Sciatic nerve (tissue), 2 donors: ENCODE measurements at regions not wholly inside any gene's neighbourhood (a gene's known extent, or its start where the extent isn't known, plus 50 kb on each side); places are given as distances from the start of the nearest gene placed in this dataset.
"Not testable (repeated sequence)": the region's sequence is repeated elsewhere in the genome, so short reads cannot be mapped to it uniquely, and the experiment has no call there.

Source experiments
- ATAC-seq: fragments of 200-7000 bp; cut with Tn5 transposase; one replicate; pipeline ENCODE4 v1.9.1; 2020; ENCODE audit warnings: mild to moderate bottlenecking, moderate library complexity
- DNase-seq: peaks from one replicate; pipeline ENCODE4 v3.0.0-alpha.2; 2020; ENCODE audit warnings: low spot score
- intact Hi-C: fragments of 100-400 bp; cut with DNase I; formaldehyde crosslinking; loops from one replicate; pipeline ENCODE4 v1.14.2; 2022
- donor health status: DM: no; HTN: no; CAD: no.
- donor health status: DM: no; HTN: no; CAD: no.

DNA sequence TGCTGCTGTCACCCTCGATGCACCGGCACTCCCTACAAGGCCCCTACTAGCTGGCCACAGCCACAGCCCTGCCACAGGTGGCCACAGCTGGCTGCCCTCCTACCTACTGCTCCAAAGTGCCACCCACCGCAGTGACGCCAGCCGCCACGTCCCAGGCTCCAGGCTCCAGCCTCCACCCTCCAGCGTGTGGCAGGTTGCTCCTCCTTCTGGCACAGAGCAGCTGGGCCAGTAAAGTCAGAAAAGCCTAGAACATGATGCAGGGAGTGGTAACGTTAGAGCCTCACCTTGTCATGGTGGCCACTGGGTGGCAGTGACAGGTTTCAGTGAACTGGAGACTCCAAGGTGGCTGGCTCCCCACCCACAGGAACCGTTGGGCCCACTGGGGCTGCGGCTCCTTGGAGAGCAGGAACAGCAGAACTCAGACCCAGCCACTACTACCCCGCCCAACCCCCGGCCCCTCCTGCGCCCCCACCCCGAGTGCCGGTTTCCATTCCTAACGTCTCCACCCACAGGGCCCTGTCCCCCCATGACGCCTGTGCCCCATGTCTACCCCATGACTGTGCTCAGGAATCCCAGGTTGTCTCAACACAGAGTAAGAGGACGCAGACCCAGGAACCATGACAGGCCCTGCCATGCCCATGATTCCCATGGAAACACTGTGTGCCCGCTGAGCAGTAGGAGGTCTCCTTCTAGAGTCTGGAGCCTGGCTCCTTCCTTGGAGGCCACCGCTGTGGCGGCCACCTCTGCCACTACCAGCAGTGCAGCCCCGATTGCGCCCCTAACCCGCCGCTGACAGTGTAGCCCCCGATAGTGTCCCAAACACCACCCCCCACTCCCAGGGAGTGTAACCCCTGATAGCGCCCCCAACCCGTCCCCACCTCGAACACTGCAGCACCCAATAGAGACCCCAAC, 52.3 kb upstream of the ZNF33B start:
- peak; percentile 26 for ATAC-seq
- DNase-seq: no peak
- intact Hi-C loops: no loop called here

DNA sequence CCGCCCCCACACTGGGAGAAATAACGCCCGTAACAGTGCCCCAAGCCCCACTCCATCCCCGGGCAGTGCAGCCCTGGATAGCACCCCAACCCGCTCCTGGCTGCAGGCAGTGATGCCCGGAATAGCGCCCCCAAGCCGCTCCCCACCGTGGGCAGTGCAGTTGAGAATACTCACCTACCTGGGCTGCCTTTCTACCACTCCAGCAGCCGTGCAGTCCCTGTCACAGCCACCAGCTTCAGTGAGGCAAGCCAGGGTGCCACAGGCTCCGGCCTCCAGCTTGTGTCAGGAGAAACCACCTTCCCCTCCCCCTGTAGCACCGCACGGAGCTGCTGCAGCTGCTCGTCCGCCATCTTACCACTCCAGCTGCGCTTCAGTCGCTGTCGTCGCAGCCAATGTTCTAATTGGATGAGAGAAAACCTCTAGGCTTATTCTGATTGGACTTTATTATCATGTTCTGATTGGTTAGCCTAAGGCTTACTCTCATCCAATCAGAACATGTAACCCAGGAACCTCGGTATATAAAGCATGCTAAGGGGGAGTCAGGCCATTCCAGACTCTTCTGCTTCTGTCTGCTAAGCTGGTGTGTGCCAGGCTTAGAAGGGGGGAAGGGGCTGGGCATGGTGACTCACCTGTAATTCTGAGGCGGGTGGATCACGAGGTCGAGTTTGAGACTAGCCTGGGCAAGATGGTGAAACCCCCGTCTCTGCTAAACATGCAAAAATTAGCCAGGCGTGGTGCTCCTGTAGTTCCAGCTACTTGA, 53.2 kb upstream of the ZNF33B start:
- DNase-seq (no peak), ATAC-seq (no peak)
- intact Hi-C loops: no loop called here

DNA sequence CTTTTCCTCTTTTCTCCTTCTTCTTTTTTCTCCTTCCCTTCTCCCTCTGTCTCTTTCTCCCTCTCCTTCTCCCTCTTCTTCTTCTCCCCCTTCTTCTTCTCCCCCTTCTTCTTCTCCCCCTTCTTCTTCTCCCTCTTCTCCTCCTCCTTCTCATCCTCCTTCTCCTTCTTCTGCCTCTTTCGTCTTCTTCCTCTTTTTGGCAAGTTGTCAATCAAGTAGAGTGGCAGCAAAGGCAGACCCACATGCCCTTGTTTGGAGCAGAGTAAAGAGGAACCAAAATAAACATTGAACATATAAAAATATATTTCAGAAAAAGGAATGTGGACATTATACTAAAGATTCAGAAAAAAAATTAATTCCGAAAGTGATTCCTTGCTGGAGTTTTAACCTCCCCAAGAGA, 59.6 kb upstream of the ZNF33B start:
- ATAC-seq (no peak), DNase-seq (no peak)
- intact Hi-C loops: no loop called here

DNA sequence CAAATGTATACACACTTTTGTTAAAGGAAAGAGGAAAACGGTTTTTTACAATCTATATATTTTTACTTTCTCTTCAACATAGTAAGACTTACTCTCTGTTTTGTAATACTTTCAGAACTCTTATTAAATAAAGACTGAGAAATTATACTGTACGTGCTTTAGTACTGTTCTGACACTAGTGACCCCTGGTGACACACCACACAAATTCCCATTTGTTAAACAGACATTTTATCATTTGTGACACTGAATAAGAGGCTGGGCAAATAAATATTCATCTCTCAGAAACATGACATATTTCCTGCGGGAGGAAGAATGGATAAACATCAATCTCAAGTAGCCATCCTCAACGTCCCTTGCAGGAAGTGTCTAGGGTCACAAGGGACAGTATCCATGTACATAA, 68.9 kb upstream of the ZNF33B start:
- no peak for ATAC-seq
- intact Hi-C loops: no loop called here
- DNase-seq: no peak

DNA sequence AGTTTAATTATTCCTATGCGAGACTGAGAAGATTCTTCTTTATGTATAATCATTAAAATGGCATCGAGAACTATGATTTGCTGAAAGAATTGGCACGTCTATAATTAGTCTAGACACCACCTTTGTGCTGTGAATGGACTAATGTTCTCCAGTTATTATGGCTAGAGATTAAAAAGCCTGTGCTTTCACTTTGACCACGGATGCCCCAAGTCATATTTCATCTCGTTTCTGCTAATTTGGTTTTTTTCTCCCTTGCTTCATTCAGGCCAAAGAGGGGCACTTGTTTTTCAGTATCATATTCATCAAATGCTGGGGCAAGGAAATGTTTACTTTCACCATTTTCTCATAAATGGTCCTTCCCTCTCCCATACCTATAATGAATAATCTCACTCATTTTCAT, 63.3 kb upstream of the BMS1 start:
- intact Hi-C loops, ATAC-seq, DNase-seq: not testable (repeated sequence)

DNA sequence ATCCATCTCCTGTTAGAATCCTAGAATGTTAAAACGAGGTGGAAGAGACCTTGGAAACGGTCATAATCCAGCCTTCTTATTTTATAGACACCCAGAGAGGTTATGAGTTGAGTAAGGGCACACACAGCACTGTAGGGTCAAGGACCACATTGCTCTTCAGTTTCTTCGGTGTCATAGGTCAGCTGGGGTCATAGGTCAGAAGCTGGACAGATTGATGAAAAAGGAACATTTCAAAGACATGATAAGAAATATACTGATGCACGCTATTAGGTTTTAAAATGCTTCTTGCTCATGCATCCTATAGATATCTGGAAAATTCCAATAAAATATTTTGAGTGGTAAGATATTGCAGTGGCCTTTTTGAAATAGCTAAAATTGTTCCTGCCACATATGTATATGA, 60.0 kb upstream of the BMS1 start:
- ATAC-seq: no peak
- DNase-seq: no peak
- intact Hi-C loops: no loop called here

DNA sequence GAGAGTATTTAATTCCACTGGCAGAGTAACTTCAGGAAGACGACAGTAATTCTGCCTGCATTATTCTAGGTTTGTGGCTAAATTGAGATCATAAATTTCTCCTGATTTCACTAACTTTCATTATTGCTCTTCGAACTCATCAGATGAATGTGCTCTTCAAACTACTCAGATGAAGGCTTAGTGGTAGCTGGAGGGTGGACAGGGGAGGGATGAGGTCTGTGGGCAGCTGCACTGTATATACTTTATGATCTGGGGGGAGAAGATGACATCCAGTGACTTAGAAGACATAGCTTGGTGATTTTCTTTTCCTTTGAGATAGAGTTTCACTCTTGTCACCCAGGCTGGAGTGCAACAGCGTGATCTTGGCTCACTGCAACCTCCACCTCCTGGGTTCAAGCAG, 59.0 kb upstream of the BMS1 start:
- intact Hi-C loops, ATAC-seq, DNase-seq: not testable (repeated sequence)

DNA sequence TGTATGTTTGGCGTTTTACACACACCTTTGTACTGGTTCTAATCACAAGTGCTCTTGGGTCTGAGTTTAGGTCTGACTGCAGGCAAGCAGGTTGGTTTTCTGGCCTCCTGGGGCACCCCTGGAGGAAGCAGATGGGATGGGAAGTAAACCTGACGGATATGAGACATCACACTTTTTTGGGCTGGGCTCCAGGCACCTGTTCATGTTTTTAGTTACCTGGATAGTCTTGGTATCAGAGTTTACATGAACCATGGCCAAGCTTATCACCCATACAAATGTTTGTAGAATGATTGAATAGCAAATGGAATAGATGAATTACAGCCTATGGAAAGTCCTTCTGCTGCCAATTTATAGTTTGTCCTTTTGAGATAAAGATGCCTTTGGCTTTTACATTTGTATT, 57.9 kb upstream of the BMS1 start:
- ATAC-seq, DNase-seq, intact Hi-C loops: not testable (repeated sequence)

DNA sequence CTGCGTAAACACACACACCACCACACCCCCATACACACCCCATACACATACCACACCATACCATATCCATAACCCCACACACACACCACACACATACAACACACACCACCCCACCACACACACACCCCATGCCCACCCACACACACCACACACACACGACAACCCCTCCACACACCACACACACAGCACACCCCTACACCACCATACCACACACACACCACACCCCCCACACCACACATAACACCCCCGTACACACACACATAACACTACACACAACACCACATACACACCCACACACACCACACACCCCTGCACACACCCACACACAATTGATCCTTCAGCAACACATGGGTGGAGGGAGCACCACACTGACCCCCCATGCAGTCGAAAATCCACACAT, 50.3 kb upstream of the BMS1 start:
- no peak for ATAC-seq
- DNase-seq: no peak
- intact Hi-C loops: no loop called here
